Lower leg skin (tissue), 3 donors: ENCODE measurements at regions not wholly inside any gene's neighbourhood (a gene's known extent, or its start where the extent isn't known, plus 50 kb on each side); places are given as distances from the start of the nearest gene placed in this dataset.

Experiments
- POLR2A ChIP-seq, 2 donors: fragments of 450-650 bp; IDR thresholded peaks; one replicate each; pipeline ENCODE4 v1.6.1; 2016 to 2017; ENCODE audit warnings: antibody characterized with exemption in 2 of 2, mild to moderate bottlenecking in 1 of 2, moderate library complexity in 1 of 2
- TF ChIP-seq, protein P1 (sequence below), 3 donors: fragments of 450-650 bp; IDR thresholded peaks; one replicate each; pipeline ENCODE4 v1.5.1; 2016; ENCODE audit warnings: antibody characterized with exemption in 3 of 3, mild to moderate bottlenecking in 3 of 3, moderate library complexity in 2 of 3

DNA sequence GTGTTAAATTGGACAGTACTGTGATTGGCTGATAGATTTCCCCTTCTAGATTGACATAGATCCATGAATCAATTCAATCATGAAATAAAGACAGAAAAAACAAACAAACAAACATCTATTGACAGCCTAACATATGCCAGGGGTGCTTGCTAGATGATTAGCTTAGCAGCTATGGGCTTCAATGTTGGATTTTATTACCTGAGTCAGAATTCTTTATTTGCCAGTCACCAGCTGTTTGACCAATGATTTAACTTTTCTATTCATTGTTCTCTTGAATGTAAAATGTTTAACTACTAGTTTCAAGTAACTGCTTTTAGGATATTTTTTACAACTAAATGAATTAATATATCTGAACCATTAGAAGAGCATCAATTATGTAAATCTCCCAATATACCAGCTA, 901.3 kb upstream of the CITED2 start:
- TF ChIP-seq, protein P1, sequence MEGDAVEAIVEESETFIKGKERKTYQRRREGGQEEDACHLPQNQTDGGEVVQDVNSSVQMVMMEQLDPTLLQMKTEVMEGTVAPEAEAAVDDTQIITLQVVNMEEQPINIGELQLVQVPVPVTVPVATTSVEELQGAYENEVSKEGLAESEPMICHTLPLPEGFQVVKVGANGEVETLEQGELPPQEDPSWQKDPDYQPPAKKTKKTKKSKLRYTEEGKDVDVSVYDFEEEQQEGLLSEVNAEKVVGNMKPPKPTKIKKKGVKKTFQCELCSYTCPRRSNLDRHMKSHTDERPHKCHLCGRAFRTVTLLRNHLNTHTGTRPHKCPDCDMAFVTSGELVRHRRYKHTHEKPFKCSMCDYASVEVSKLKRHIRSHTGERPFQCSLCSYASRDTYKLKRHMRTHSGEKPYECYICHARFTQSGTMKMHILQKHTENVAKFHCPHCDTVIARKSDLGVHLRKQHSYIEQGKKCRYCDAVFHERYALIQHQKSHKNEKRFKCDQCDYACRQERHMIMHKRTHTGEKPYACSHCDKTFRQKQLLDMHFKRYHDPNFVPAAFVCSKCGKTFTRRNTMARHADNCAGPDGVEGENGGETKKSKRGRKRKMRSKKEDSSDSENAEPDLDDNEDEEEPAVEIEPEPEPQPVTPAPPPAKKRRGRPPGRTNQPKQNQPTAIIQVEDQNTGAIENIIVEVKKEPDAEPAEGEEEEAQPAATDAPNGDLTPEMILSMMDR (IDR thresholded peaks at IDR 0.05) = no peak
- TF ChIP-seq POLR2A (IDR thresholded peaks at IDR 0.05) = no peak
